ENCODE measurements at regions not wholly inside any gene's neighbourhood (a gene's known extent, or its start where the extent isn't known, plus 50 kb on each side); places are given as distances from the start of the nearest gene placed in this dataset.

DNA sequence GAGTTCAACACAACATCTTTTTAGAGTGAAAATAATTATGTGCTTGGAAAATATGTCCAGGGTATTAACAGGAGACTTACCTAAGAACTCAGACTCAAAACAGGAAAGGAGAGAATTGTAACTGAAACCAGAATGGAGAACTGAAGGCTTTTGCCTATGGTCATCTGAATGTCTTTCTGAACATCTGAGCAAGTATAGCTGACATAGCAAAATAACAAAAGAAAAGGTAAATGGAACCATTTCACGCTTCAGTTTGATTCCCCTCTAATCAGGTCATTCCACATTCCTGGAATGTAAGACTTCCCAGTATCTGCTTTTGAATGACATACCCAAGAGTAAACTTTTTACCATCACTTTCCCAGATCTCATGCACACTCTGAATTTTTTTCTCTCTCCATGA lies 500.4 kb upstream of the HS3ST1 start:
- TF ChIP-seq, protein P1, sequence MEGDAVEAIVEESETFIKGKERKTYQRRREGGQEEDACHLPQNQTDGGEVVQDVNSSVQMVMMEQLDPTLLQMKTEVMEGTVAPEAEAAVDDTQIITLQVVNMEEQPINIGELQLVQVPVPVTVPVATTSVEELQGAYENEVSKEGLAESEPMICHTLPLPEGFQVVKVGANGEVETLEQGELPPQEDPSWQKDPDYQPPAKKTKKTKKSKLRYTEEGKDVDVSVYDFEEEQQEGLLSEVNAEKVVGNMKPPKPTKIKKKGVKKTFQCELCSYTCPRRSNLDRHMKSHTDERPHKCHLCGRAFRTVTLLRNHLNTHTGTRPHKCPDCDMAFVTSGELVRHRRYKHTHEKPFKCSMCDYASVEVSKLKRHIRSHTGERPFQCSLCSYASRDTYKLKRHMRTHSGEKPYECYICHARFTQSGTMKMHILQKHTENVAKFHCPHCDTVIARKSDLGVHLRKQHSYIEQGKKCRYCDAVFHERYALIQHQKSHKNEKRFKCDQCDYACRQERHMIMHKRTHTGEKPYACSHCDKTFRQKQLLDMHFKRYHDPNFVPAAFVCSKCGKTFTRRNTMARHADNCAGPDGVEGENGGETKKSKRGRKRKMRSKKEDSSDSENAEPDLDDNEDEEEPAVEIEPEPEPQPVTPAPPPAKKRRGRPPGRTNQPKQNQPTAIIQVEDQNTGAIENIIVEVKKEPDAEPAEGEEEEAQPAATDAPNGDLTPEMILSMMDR (conservative IDR thresholded peaks at IDR 0.05; ENCODE audit: low read depth, low read length) = no peak
- DNase-seq (ENCODE audit: low read depth) = no peak
- no peak overlapping the region for H3K4me3 ChIP-seq (ENCODE audit: low read depth, low read length)

DNA sequence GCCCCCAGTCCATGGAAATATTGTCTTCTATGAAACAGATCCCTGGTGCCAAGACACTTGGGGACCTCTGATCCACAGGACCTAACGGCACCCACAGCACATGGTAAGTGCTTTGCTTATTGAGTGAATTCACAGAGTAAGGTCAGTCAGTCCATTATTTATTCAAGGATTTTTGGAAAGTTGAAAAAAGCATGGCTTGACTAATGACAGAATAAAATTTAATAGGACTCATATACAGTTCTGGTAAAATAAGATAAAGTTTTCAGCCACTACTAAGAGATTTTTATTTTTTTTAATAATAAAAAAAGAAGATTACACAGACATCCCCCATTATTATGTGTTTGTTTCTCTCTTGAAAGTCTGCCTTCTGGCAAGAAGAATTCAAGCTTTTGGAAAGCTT lies 490.6 kb upstream of the HS3ST1 start:
- TF ChIP-seq, protein P1 (conservative IDR thresholded peaks at IDR 0.05; ENCODE audit: low read depth, low read length) = no peak
- DNase-seq (ENCODE audit: low read depth) = no peak

DNA sequence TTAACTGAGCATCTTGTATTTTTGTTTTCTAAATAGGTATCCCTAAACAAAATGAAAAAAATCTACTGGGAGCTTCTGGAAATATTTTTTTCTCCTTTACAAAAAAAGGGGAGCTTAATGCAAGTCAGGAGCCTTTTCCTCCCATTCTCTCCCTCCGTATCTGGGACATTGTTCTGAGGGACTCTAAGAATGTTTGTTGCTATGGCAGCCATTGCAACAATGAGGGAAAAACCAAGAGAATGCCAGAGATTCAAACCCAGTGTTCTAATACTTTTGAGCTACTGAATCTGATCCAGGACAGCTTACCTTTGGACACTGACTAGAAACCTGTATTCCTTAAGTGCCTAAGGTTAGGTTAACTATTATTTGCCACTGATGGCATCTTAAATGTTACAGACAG lies 485.7 kb upstream of the HS3ST1 start:
- peak; percentile 37 for DNase-seq (ENCODE audit: low read depth)
- H3K4me3 ChIP-seq (ENCODE audit: low read depth, low read length) = no peak overlapping the region
- TF ChIP-seq, protein P1 (conservative IDR thresholded peaks at IDR 0.05; ENCODE audit: low read depth, low read length) = no peak

More for the DNA sequence above, 490.6 kb upstream of the HS3ST1 start:
- no peak overlapping the region for H3K4me3 ChIP-seq (ENCODE audit: low read depth, low read length)

DNA sequence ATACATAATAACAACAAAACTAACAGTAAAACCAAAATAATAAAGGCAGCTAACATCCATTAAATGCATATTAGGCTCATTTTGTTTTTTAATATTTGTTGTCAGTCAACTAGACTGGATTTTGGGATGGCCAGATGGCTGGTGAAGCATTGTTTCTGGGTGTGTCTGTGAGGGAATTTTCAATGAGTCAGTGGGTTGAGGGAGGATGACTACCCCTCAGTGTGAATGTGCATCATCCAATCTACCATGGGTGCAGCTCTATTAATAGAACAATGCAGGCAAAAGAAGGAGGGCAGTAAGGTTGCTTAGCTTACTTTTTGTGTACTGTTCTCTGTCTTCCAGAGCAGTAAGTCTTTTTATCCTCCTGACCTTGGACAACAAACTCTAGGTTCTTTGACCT lies 484.2 kb upstream of the HS3ST1 start:
- DNase-seq (ENCODE audit: low read depth) = peak; percentile 27
- H3K4me3 ChIP-seq (ENCODE audit: low read depth, low read length) = no peak overlapping the region
- TF ChIP-seq, protein P1 (conservative IDR thresholded peaks at IDR 0.05; ENCODE audit: low read depth, low read length) = no peak

DNA sequence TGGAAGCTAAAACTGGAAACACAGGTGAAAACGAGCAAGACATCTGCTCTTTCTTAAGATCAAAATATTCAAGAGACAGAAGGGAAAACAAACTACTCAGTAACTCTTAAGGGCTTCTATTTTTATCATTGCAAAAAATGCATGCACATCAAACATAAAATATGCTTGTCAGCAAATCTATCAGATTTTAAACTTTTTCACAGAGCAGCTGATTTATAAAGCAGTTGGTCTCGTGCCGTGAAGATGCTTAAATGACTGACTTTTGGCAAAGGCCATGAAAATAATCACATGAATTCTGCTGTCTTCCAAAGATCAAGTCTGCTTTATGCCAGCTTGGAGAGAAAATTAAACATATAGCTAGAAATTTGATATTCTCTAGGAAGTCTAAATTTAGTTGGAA lies 482.1 kb upstream of the HS3ST1 start:
- H3K4me3 ChIP-seq (ENCODE audit: low read depth, low read length) = no peak overlapping the region
- DNase-seq (ENCODE audit: low read depth) = no peak
- TF ChIP-seq, protein P1 (conservative IDR thresholded peaks at IDR 0.05; ENCODE audit: low read depth, low read length) = no peak

DNA sequence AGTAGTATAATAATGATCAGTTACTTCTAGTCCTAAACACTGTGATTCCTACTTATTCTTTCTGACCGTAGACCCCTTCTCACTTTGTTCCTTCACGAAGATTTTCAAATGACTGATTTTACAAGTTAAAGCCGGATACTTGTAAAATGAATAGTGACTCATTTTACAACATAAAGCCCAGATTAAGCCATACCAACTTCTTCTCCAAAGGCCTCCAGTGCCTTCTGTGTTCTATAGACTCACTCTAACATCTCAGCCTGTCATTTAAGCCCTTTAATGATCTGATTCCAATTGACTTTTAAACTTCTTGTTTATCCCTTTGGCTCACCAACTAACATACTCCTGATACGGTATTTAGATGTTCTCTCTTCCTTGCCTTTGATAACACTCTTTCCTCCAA lies 480.0 kb upstream of the HS3ST1 start:
- no peak for DNase-seq (ENCODE audit: low read depth)
- H3K4me3 ChIP-seq (ENCODE audit: low read depth, low read length) = no peak overlapping the region
- TF ChIP-seq, protein P1 (conservative IDR thresholded peaks at IDR 0.05; ENCODE audit: low read depth, low read length) = no peak

DNA sequence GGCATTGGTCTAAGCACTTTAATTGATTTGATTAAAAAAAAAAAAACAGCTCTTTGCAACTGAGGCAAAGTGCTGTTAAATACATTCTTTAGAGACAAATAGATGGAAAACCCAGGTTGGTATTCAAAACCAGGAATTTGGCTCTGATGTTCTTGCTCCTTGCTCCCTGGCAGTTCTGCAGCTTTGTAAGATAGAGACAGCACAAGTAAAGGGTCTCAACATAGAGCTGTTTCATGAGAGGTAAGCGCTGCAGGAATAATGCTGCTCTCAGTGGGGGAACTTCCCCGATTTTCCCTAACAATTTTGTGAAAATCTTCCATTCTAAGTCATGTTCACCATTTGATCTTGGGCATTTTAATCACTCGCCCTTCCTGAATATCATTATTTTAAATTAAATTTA lies 479.5 kb upstream of the HS3ST1 start:
- no peak for DNase-seq (ENCODE audit: low read depth)
- TF ChIP-seq, protein P1 (conservative IDR thresholded peaks at IDR 0.05; ENCODE audit: low read depth, low read length) = no peak
- H3K4me3 ChIP-seq (ENCODE audit: low read depth, low read length) = no peak overlapping the region

Measured in epithelial cell of proximal tubule (primary cell).